Activated T-cell treated with anti-CD3 and anti-CD28 coated beads, Interleukin-2, amount 50 U/mL, for 24 hours (primary cell): ENCODE measurements at regions not wholly inside any gene's neighbourhood (a gene's known extent, or its start where the extent isn't known, plus 50 kb on each side); places are given as distances from the start of the nearest gene placed in this dataset.

Experiments
- DNase-seq: peaks from one replicate; pipeline ENCODE4 v3.0.0-alpha.2; 2020
- H3K27ac Mint-ChIP-seq: 2 replicates; pipeline ENCODE4 v1.8.0; 2020; ENCODE audit warnings: mild to moderate bottlenecking, mixed read lengths
- H3K27me3 Mint-ChIP-seq: 2 replicates; pipeline ENCODE4 v1.8.0; 2020; ENCODE audit warnings: mixed read lengths
- H3K36me3 Mint-ChIP-seq: 2 replicates; pipeline ENCODE4 v1.8.0; 2020; ENCODE audit warnings: low read depth, mixed read lengths
- H3K4me1 Mint-ChIP-seq: 2 replicates; pipeline ENCODE4 v1.8.0; 2020; ENCODE audit warnings: low read depth, mixed read lengths
- H3K4me3 Mint-ChIP-seq: 2 replicates; pipeline ENCODE4 v1.8.0; 2020; ENCODE audit warnings: mild to moderate bottlenecking, moderate library complexity, mixed read lengths
- H3K9me3 Mint-ChIP-seq: 2 replicates; pipeline ENCODE4 v1.8.0; 2020; ENCODE audit warnings: mixed read lengths

- Mint-ChIP-seq H3K27me3 (no peaks in the 10 kb centered on the region), H3K4me1 (no peaks in the 10 kb centered on the region), H3K9me3 (peaks cover 28% of the 10 kb centered on the region), H3K4me3 (no peak overlapping the region), H3K36me3 (no peaks in the 10 kb centered on the region), H3K27ac (no peak overlapping the region)
- no peak for DNase-seq
Observed at GRCh38 chr2:4486971-4487370, 783.6 kb downstream of the DCDC2C start.

DNA sequence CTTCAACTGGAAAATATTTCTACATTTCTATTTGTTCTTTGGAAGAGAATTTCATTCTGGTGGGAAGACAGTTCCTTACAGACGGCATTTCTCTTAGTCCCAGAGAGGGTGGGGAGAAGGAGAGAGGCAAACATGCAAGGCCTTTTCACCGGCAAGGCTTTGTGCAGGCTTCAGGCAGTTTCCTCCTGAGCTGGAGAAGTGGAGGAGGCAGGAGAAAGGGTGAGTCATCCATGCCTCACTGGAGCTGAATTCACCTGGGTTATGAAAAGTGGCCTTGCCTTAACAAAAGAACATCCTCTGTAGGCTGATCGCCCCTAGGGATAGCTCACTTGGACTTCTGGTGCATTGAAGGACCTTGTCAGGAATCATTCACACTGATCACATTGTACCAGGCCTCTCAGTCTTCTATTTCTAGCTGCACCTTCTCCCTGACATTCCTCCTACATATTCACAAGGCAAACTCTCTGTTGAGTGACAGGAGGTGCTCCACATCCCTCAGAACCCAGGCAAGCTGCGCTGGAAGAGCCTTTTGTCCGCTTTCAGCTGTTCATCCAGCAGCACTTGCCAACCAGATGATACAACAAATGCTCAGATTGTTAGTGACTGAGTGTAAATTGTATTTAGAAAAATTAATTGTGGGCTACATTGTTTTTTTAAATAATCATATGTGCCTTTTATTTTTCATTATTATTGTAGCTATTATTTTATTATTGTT is 796.1 kb downstream of the DCDC2C start:
- H3K36me3 Mint-ChIP-seq, result no peaks in the 10 kb centered on the region
- H3K4me1 Mint-ChIP-seq, result no peaks in the 10 kb centered on the region
- H3K9me3 Mint-ChIP-seq, result peaks cover 16% of the 10 kb centered on the region
- H3K27me3 Mint-ChIP-seq, result no peaks in the 10 kb centered on the region
- no peak for DNase-seq
- H3K4me3 Mint-ChIP-seq, result no peak overlapping the region
- no peak overlapping the region for H3K27ac Mint-ChIP-seq

DNA sequence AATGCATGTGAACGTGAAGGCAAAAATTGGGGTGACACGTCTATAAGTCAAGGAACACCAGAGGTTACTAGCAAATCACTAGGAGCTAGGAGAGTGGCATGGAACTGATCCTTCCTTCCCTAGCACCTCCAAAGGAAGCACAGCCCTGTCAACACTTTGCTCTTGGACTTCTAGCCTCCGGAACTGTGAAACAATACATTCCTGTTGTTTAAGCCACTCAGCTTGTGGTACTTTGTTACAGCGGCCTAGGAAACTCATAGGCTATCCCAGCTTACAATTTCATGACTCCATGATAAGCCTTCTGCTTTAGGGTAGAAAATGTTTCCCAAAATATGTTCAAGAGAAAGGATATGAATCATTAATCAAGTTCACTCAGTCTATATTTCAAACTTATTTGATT is 798.1 kb downstream of the DCDC2C start:
- peaks cover 12% of the 10 kb centered on the region for H3K9me3 Mint-ChIP-seq
- H3K27me3 Mint-ChIP-seq, result no peaks in the 10 kb centered on the region
- no peaks in the 10 kb centered on the region for H3K4me1 Mint-ChIP-seq
- no peaks in the 10 kb centered on the region for H3K36me3 Mint-ChIP-seq
- H3K4me3 Mint-ChIP-seq, result no peak overlapping the region
- no peak overlapping the region for H3K27ac Mint-ChIP-seq
- no peak for DNase-seq

DNA sequence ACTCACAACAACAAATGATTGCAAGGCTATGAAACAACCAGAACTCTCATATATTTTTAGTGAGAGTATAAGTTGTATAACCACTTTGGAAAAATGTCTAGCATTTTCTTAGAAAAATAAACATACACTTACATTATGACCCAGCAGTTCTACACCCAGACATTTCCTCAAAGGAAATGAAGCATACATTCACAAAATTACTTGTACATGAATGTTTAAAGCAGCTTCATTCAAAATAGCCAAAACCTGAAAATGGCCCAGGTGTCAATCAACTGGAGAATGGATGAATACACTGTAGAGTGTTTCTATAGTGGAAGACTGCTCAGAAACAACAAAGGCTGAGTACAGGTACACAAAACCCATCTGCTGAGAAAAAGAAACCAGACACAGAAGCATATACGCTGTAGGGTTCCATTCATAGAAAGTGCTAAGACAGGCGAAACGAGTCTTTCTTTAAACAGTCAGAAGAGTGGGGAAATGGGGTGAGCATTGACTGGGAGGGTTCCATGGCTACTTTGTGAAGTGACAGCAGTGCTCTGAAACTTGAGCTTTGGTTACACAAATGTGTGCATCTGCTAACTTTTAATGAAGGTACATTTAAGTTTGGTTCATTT is 799.0 kb downstream of the DCDC2C start:
- H3K4me3 Mint-ChIP-seq, result no peak overlapping the region
- H3K27ac Mint-ChIP-seq, result no peak overlapping the region
- peaks cover 12% of the 10 kb centered on the region for H3K9me3 Mint-ChIP-seq
- no peaks in the 10 kb centered on the region for H3K27me3 Mint-ChIP-seq
- no peak for DNase-seq
- no peaks in the 10 kb centered on the region for H3K4me1 Mint-ChIP-seq
- no peaks in the 10 kb centered on the region for H3K36me3 Mint-ChIP-seq

DNA sequence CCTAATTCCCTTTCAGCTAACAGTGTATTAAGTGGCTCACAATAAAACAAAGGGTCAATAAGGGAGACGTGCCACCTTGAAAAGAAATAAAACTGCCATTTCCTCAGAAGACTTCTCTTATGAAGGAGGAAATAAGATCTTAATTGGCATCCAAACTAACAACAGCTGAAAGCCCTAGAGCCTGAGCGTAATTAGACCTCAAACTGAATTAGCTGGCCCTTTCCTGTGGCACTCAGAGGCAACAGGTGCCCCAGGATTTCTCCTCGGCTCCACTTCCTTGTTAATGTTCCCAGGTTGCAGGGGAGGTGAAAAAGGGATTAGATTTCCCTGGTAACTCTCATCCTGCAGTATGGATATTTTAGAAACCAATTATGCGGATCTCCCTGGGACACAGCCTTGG is 804.3 kb downstream of the DCDC2C start:
- H3K4me3 Mint-ChIP-seq, result no peak overlapping the region
- peaks cover 8% of the 10 kb centered on the region for H3K9me3 Mint-ChIP-seq
- H3K4me1 Mint-ChIP-seq, result no peaks in the 10 kb centered on the region

DNA sequence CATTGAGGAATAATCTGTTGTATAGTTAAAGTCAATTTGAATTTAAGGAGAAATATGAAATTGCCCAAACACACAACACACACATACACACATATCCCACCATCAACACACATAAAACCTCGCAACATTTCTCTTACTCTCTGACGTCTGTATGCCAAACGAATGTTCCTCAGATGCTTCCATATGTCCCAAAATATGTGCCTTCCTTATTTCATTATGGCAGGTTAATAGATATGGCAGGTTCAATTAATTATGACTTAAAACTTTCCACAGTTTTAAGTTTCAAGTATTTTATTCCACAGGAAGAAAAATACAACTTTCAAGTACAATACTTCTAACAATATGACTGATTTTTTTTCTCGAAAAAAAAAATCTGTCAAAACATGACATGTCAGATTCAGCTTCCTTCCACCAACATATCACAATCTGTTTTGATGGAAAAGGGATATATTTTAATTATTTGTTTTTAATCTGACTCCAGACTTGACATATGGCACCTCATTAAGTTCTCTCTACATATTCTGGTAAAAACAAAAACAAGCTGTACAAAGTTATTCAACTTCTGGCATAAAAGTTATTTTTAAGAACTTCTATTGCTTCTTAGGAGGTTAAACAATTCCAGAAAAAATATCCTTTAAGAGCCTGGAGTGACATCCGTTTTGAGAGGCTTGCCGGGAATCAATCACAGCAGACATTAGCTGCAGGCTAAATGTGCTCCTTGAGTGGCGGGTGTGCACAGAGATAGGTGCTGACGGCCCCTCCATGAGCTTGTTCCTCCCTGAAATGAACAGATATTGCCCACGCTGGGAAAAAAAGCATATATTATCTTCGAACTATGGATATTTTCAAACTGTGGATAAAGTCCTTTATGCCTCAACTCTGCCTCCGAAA is 812.7 kb downstream of the DCDC2C start:
- Mint-ChIP-seq H3K27ac (no peak overlapping the region), H3K4me1 (no peaks in the 10 kb centered on the region), H3K27me3 (no peaks in the 10 kb centered on the region), H3K9me3 (peaks cover 13% of the 10 kb centered on the region), H3K4me3 (no peak overlapping the region), H3K36me3 (no peaks in the 10 kb centered on the region)
- DNase-seq, result no peak

More for the DNA sequence above, 804.3 kb downstream of the DCDC2C start:
- no peak for DNase-seq
- Mint-ChIP-seq H3K27ac (no peak overlapping the region), H3K27me3 (no peaks in the 10 kb centered on the region), H3K36me3 (no peaks in the 10 kb centered on the region)

- DNase-seq, result no peak
- Mint-ChIP-seq H3K4me1 (no peaks in the 10 kb centered on the region), H3K9me3 (peaks cover 14% of the 10 kb centered on the region), H3K4me3 (no peak overlapping the region), H3K27ac (no peak overlapping the region), H3K36me3 (no peaks in the 10 kb centered on the region), H3K27me3 (no peaks in the 10 kb centered on the region)
Observed at GRCh38 chr2:4518596-4518995, 815.2 kb downstream of the DCDC2C start.

DNA sequence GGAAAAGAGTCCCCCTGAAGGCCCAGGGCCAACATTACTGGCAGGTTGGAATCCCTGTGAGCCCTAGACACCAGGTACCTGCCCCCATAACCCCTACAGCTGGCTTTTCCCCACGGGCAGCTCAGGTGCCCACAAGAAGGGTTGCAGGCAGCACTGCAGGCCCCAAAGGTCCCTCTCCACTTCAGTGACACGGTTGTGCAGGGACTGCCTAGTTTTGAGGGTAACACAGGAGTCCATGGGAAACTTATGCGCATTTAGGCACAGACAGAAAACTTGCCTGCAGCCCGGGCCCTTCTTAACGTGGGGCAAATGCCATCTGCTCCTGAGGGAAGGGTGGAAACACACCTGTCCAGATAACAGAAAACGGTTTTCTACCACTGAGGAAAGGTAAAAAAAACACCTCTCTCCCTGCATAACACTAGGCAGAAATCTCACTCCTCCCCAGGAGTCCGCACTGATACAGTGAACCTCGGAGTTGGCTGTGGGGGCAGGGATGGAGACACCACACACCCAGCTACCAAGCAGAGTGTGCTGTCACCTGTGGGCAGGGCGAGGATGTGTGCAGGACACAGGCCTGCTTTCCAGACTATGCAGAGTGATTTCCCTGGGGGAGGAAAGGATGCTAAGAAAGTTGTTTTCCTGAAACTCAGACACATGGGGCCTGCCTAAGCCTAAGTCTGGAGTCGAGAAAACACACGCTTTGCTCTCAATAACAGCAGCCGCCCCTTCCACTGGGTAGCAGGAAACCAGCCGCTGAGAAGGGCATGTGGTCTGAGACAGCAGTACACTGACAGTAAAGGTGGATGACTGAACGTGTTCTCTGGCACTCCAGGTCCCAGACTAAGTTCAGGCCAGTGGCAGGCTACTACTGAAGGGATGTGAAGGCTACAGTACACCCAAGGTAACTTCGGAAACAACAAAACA is 819.4 kb downstream of the DCDC2C start:
- Mint-ChIP-seq H3K4me1 (no peaks in the 10 kb centered on the region), H3K4me3 (no peak overlapping the region), H3K27ac (no peak overlapping the region), H3K9me3 (peaks cover 13% of the 10 kb centered on the region), H3K27me3 (no peaks in the 10 kb centered on the region), H3K36me3 (no peaks in the 10 kb centered on the region)
- no peak for DNase-seq

- Mint-ChIP-seq H3K27me3 (no peaks in the 10 kb centered on the region), H3K4me3 (no peak overlapping the region), H3K4me1 (no peaks in the 10 kb centered on the region), H3K9me3 (peaks cover 3% of the 10 kb centered on the region), H3K27ac (no peak overlapping the region), H3K36me3 (no peaks in the 10 kb centered on the region)
- no peak for DNase-seq
Observed at GRCh38 chr2:4527416-4527815, 824.0 kb downstream of the DCDC2C start.

DNA sequence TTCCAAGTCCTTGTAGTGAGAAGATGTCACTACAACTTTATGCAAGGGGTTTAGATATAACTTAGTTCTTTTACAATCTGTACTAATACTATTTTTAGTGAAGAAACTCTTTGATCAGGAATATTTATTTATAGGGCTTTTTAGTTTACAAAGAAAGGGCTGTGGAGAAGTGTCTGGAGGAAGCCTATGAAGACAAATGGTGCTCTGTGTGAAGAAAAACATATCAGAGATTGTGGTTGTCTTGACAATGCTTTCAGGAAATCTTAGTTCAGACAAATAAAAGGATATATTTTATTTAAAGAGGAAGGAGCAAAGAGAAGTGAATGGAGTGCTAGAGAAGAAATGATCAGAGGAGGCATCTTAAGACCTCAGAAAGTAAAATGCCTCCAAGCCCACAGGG is 824.9 kb downstream of the DCDC2C start:
- H3K4me1 Mint-ChIP-seq, result no peaks in the 10 kb centered on the region
- H3K36me3 Mint-ChIP-seq, result no peaks in the 10 kb centered on the region
- H3K9me3 Mint-ChIP-seq, result peaks cover 3% of the 10 kb centered on the region
- H3K4me3 Mint-ChIP-seq, result no peak overlapping the region
- no peak overlapping the region for H3K27ac Mint-ChIP-seq
- no peak for DNase-seq
- no peaks in the 10 kb centered on the region for H3K27me3 Mint-ChIP-seq

DNA sequence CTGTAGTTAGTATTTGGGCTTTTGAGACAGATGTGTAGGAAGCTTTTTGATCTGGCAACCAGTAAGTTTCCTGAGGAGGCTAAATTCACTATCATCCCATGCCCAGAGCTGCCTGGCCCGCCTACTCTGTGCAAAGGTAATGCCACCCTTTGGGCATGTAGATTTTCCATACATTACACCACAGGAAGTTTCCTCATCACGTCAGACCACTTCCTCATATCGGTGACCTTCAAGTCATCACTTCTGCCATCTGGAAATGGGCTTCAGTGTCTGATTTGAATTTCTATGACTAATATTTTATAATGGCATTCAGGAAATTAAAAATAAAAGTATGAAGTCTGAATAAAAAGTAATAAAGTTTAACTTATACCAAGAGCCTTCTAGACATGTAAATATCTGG is 825.4 kb downstream of the DCDC2C start:
- no peak overlapping the region for H3K27ac Mint-ChIP-seq
- no peak for DNase-seq
- no peaks in the 10 kb centered on the region for H3K27me3 Mint-ChIP-seq
- H3K36me3 Mint-ChIP-seq, result no peaks in the 10 kb centered on the region
- peaks cover 3% of the 10 kb centered on the region for H3K9me3 Mint-ChIP-seq
- no peaks in the 10 kb centered on the region for H3K4me1 Mint-ChIP-seq
- no peak overlapping the region for H3K4me3 Mint-ChIP-seq

- peaks cover 3% of the 10 kb centered on the region for H3K9me3 Mint-ChIP-seq
- no peaks in the 10 kb centered on the region for H3K27me3 Mint-ChIP-seq
- H3K36me3 Mint-ChIP-seq, result no peaks in the 10 kb centered on the region
- no peak overlapping the region for H3K27ac Mint-ChIP-seq
- no peak for DNase-seq
- no peaks in the 10 kb centered on the region for H3K4me1 Mint-ChIP-seq
- no peak overlapping the region for H3K4me3 Mint-ChIP-seq
Observed at GRCh38 chr2:4529738-4530137, 826.4 kb downstream of the DCDC2C start.

DNA sequence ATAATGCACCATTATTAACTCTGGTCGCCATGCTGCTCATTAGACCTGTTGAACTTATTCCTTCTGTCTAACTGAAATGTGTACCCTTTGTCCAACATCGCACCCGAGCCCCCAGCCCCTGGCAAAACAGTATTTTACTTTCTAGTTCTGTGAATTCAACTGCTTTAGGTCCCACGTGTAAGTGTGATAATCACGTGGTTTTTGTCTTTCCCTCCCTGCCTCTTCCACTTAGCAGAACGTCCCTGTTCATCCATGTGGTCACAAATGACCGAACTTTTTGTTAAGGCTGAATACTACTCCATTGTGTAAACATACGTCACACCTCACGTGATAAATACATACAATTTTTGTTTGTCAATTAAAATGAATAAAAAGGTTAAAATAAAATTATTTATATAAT is 826.9 kb downstream of the DCDC2C start:
- peaks cover 3% of the 10 kb centered on the region for H3K9me3 Mint-ChIP-seq
- no peak for DNase-seq
- no peak overlapping the region for H3K27ac Mint-ChIP-seq
- H3K27me3 Mint-ChIP-seq, result no peaks in the 10 kb centered on the region
- H3K4me3 Mint-ChIP-seq, result no peak overlapping the region
- no peaks in the 10 kb centered on the region for H3K4me1 Mint-ChIP-seq
- H3K36me3 Mint-ChIP-seq, result no peaks in the 10 kb centered on the region

- DNase-seq, result no peak
- no peak overlapping the region for H3K4me3 Mint-ChIP-seq
- no peak overlapping the region for H3K27ac Mint-ChIP-seq
- H3K36me3 Mint-ChIP-seq, result no peaks in the 10 kb centered on the region
- H3K27me3 Mint-ChIP-seq, result no peaks in the 10 kb centered on the region
- peaks cover 9% of the 10 kb centered on the region for H3K9me3 Mint-ChIP-seq
- H3K4me1 Mint-ChIP-seq, result no peaks in the 10 kb centered on the region
Observed at GRCh38 chr2:4533806-4534205, 830.4 kb downstream of the DCDC2C start.
